K562 (cell line): ENCODE measurements at regions not wholly inside any gene's neighbourhood (a gene's known extent, or its start where the extent isn't known, plus 50 kb on each side); places are given as distances from the start of the nearest gene placed in this dataset.
"Not testable (repeated sequence)": the region's sequence is repeated elsewhere in the genome, so short reads cannot be mapped to it uniquely, and the experiment has no call there.

Experiments used
- ATAC-seq: fragments of 200-7000 bp; cut with Tn5 transposase; 3 replicates; pipeline ENCODE4 v1.9.1; 2020; ENCODE audit warnings: moderate library complexity
- BruUV-seq: library from RNA; stranded (reverse); fragments of 400-500 nt; replicated peaks from 2 replicates; lab custom pipeline; 2021; lab: Mats Ljungman, UMichigan
- CTCF ChIA-PET: fragments of 300-600 bp; formaldehyde crosslinking; extraction: SDS; loops from one replicate; lab custom pipeline; 2021; ENCODE audit warnings: low intra/inter-chr PET ratio; lab: Yijun Ruan, JAX
- POLR2A ChIA-PET: fragments of 300-600, 350-650 bp; sonication (Branson Sonifier 250); formaldehyde crosslinking; extraction: SDS; loops from one replicate; lab custom pipeline; 2021; ENCODE audit warnings: antibody characterized with exemption, inconsistent platforms; lab: Yijun Ruan, JAX
- DNase-seq, 4 experiments: peaks; one replicate each; pipeline versions ENCODE4 v3.0.0 to v3.0.0-alpha.2; 2011 to 2018; ENCODE audit warnings: low spot score in 3 of 4, mixed read lengths in 3 of 4; ENCODE audit errors: extremely low read depth in 1 of 4
- FAIRE-seq: peaks from 2 replicates; lab custom pipeline; 2011; peaks lifted over from hg19 to GRCh38; lab: Jason Lieb, UNC
- H2AFZ ChIP-seq: 2 replicates; pipeline ENCODE4 v1.6.0; 2011; ENCODE audit warnings: low read depth, low read length, control low read depth, inconsistent platforms
- H3K27ac ChIP-seq: fragments of 200-600 bp; 3 replicates; pipeline ENCODE4 v1.8.0; 2011; ENCODE audit warnings: low read depth, mild to moderate bottlenecking, control low read depth, inconsistent platforms, low read length, moderate library complexity, mixed read lengths; ENCODE audit errors: extremely low read depth
- H3K27me3 ChIP-seq, 2 experiments: fragments of 300-600 bp in 1 of 2; 2 replicates in 1 of 2; 3 replicates in 1 of 2; pipeline versions ENCODE4 v1.6.0 to v1.8.0; 2011; ENCODE audit warnings: inconsistent platforms in 2 of 2, low read length in 2 of 2, mild to moderate bottlenecking in 1 of 2, mixed read lengths in 1 of 2, moderate library complexity in 1 of 2; ENCODE audit not compliant: control insufficient read depth in 2 of 2, insufficient read depth in 2 of 2
- H3K36me3 ChIP-seq: fragments of 300-600 bp; 3 replicates; pipeline ENCODE4 v1.8.0; 2011; ENCODE audit warnings: mild to moderate bottlenecking, low read length, inconsistent platforms; ENCODE audit not compliant: control insufficient read depth, insufficient read depth
- H3K4me1 ChIP-seq, 2 experiments: fragments of 200-600 bp in 1 of 2; replicated peaks in 1 of 2; 2 replicates in 1 of 2; 3 replicates in 1 of 2; pipeline versions ENCODE4 v1.5.1 to v1.8.0; 2011; ENCODE audit warnings: inconsistent platforms in 2 of 2, low read length in 2 of 2, mild to moderate bottlenecking in 1 of 2, mixed read lengths in 1 of 2, moderate library complexity in 1 of 2; ENCODE audit not compliant: control insufficient read depth in 2 of 2, insufficient read depth in 2 of 2
- H3K4me2 ChIP-seq: 2 replicates; pipeline ENCODE4 v1.6.1; 2011; ENCODE audit warnings: low read length, control low read depth, inconsistent platforms, mixed read lengths; ENCODE audit not compliant: insufficient read depth
- H3K4me3 ChIP-seq: fragments of 200-600 bp; sonication (generic), shearing (Covaris generic); 2 replicates; pipeline ENCODE4 v1.5.1; 2016; ENCODE audit warnings: control low read depth, inconsistent platforms
- H3K79me2 ChIP-seq: fragments of 200-600 bp; 3 replicates; pipeline ENCODE4 v1.8.0; 2011; ENCODE audit warnings: low read length, inconsistent platforms; ENCODE audit not compliant: control insufficient read depth, insufficient read depth
- H3K9ac ChIP-seq, 2 experiments: 2 replicates each; pipeline versions ENCODE4 v1.6.0 to v1.6.1; 2011; ENCODE audit warnings: low read depth in 2 of 2, low read length in 2 of 2, control low read depth in 1 of 2, inconsistent platforms in 1 of 2, mild to moderate bottlenecking in 1 of 2, mixed read lengths in 1 of 2; ENCODE audit not compliant: insufficient read depth in 1 of 2
- H3K9me1 ChIP-seq: one replicate; pipeline ENCODE4 v1.6.0; 2011; ENCODE audit warnings: inconsistent platforms, mild to moderate bottlenecking, low read length, moderate library complexity; ENCODE audit not compliant: control insufficient read depth, insufficient read depth
- H3K9me3 ChIP-seq: replicated peaks from 2 replicates; pipeline ENCODE4 v1.5.1; 2011; ENCODE audit warnings: low read depth, low read length, inconsistent platforms; ENCODE audit not compliant: control insufficient read depth, insufficient read depth
- H4K20me1 ChIP-seq: replicated peaks from 2 replicates; pipeline ENCODE4 v1.6.1; 2011; ENCODE audit warnings: low read length, inconsistent platforms, mixed read lengths; ENCODE audit not compliant: control insufficient read depth, insufficient read depth
- CEBPB ChIP-seq: fragments of 450-650 bp; IDR thresholded peaks from 2 replicates; pipeline ENCODE4 v1.6.1; 2016; ENCODE audit warnings: missing genetic modification characterization, missing compliant biosample characterization
- HOXB6 ChIP-seq: fragments of 250-450 bp; sonication (Bioruptor Pico); IDR thresholded peaks from 2 replicates; pipeline ENCODE4 v1.5.1; 2022; ENCODE audit warnings: mild to moderate bottlenecking, borderline replicate concordance
- LCOR ChIP-seq: sonication (generic); formaldehyde crosslinking; IDR thresholded peaks from 2 replicates; pipeline ENCODE4 v1.8.0; 2022; ENCODE audit warnings: mild to moderate bottlenecking, missing genetic modification reagents
- NFIX ChIP-seq: fragments of 250-450 bp; sonication (Bioruptor Pico); IDR thresholded peaks from 2 replicates; pipeline ENCODE4 v1.4.0; 2020; ENCODE audit warnings: low read depth, mild to moderate bottlenecking, moderate library complexity
- RFX1 ChIP-seq: fragments of 450-650 bp; IDR thresholded peaks from 2 replicates; pipeline ENCODE4 v1.6.1; 2016; ENCODE audit warnings: mild to moderate bottlenecking, moderate library complexity
- SLC30A9 ChIP-seq: fragments of 250-450 bp; sonication (Bioruptor Pico); IDR thresholded peaks from 2 replicates; pipeline ENCODE4 v1.8.0; 2022; ENCODE audit warnings: mild to moderate bottlenecking, moderate library complexity
- SRSF3 ChIP-seq: fragments of 200-400 bp; formaldehyde crosslinking; IDR thresholded peaks from 2 replicates; pipeline ENCODE4 v1.6.1; 2016; ENCODE audit warnings: mild to moderate bottlenecking, low read length, moderate library complexity; ENCODE audit not compliant: insufficient read depth
- ZNF140 ChIP-seq: fragments of 250-450 bp; sonication (Bioruptor Pico); IDR thresholded peaks from 2 replicates; pipeline ENCODE4 v1.8.0; 2021; ENCODE audit warnings: moderate library complexity, mild to moderate bottlenecking, inconsistent platforms
- ZNF408 ChIP-seq: fragments of 250-450 bp; sonication (Bioruptor Pico); IDR thresholded peaks from 2 replicates; pipeline ENCODE4 v1.4.0; 2020; ENCODE audit warnings: low read depth, mild to moderate bottlenecking, moderate library complexity
- ZNF57 ChIP-seq: fragments of 450-650 bp; formaldehyde crosslinking; IDR thresholded peaks from 2 replicates; pipeline ENCODE4 v1.4.0; 2020; ENCODE audit warnings: mild to moderate bottlenecking, moderate library complexity
- ZNF707 ChIP-seq: fragments of 250-450 bp; sonication (Bioruptor Pico); conservative IDR thresholded peaks from 2 replicates; pipeline ENCODE4 v1.8.0; 2022; ENCODE audit warnings: inconsistent platforms, mild to moderate bottlenecking, moderate library complexity
- WGBS: fragments of 100-300 bp; shearing (Covaris generic); methylation state at CpG from one replicate; pipeline ENCODE4 v1.1.6; 2016; ENCODE audit warnings: low coverage, mixed read lengths; ENCODE audit not compliant: insufficient coverage; ENCODE audit errors: missing lambda C conversion rate; 5-methylcytosine and 5-hydroxymethylcytosine counted together
- in situ Hi-C: fragments of 300-500 bp; cut with MboI; formaldehyde crosslinking; loops from 4 replicates; pipeline ENCODE4 v1.15.0; 2018; ENCODE audit warnings: inconsistent platforms, mixed read lengths
- intact Hi-C: fragments of 100-400 bp; cut with micrococcal nuclease; formaldehyde crosslinking; loops from 2 replicates; pipeline ENCODE4 v1.14.2; 2022
- TF ChIP-seq, protein P1 (sequence below), 3 experiments: fragments of 200-800 bp in 1 of 3; fragments of 250-450 bp in 1 of 3; fragments of 450-650 bp in 1 of 3; sonication (Bioruptor Pico) in 1 of 3; sonication (Bioruptor generic) in 1 of 3; formaldehyde crosslinking in 1 of 3; IDR thresholded peaks; 2 replicates each; pipeline versions ENCODE4 v1.6.1 to v1.8.0; 2016 to 2022; ENCODE audit warnings: mild to moderate bottlenecking in 2 of 3, missing genetic modification characterization in 2 of 3, missing compliant biosample characterization in 1 of 3, moderate library complexity in 1 of 3

- no TSS peak for BruUV-seq
- WGBS, result 87% methylated on average over 3 of the region's 8 CpGs
- ATAC-seq, result no peak
- Histone ChIP-seq H4K20me1 (no peaks in the 10 kb centered on the region), H3K36me3 (peaks cover 6% of the 10 kb centered on the region; the same call in 1 of the 3 replicates), H3K9ac (no peak overlapping the region), H3K9me1 (no peaks in the 10 kb centered on the region), H3K9me3 (no peaks in the 10 kb centered on the region), H3K4me3 (no peak overlapping the region), H2AFZ (no peak overlapping the region), H3K27ac (no peak overlapping the region), H3K4me1 (no peaks in the 10 kb centered on the region), H3K79me2 (peaks cover 66% of the 10 kb centered on the region), H3K27me3 (no peaks in the 10 kb centered on the region), H3K4me2 (no peak overlapping the region)
- in situ Hi-C loops, result no loop called here
- no peak for DNase-seq
- ChIA-PET POLR2A (no interaction called here), CTCF (no interaction called here)
- no peak for TF ChIP-seq CEBPB (tag)
- no peak for TF ChIP-seq LCOR (CRISPR knock-in tag)
- TF ChIP-seq SRSF3, result no peak
- TF ChIP-seq ZNF57 (CRISPR knock-in tag), result no peak
- peak; percentile 83 for TF ChIP-seq RFX1
- FAIRE-seq, result no peak
- intact Hi-C loops, result no loop called here
Measured at GRCh38 chrX:73977542-73978169, 125.1 kb upstream of the XIST start.

DNA sequence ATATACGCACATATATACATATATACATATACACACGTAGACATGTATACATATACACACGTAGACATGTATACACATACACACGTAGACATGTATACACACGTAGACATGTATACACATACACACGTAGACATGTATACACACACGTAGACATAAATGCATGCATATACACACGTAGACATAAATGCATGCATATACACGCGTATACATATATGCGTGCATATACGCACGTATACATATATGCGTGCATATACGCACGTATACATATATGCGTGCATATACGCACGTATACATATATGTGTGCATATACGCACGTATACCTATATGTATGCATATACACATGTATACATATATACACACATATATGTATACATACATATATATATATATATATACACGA, 114.9 kb upstream of the XIST start:
- H3K9me1 ChIP-seq, BruUV-seq, DNase-seq, H4K20me1 ChIP-seq, H3K9me3 ChIP-seq, H2AFZ ChIP-seq, in situ Hi-C loops, H3K4me2 ChIP-seq, FAIRE-seq, H3K27me3 ChIP-seq, H3K4me1 ChIP-seq, H3K4me3 ChIP-seq, H3K27ac ChIP-seq, ATAC-seq, H3K9ac ChIP-seq, CTCF ChIA-PET, POLR2A ChIA-PET, intact Hi-C loops: not testable (repeated sequence)
- 96% methylated on average over 22 of the region's 22 CpGs for WGBS
- H3K36me3 ChIP-seq, result peaks cover 41% of the 10 kb centered on the region; the same call in 2 of the 3 replicates
- peaks cover 57% of the 10 kb centered on the region for H3K79me2 ChIP-seq
- TF ChIP-seq ZNF408 (peak; percentile 79; the same call in 1 of the 2 replicates), HOXB6 (CRISPR knock-in tag) (0 out of 2 replicates have a peak, but pooled peaks have one; percentile 53), ZNF140 (peak; percentile 62; the same call in 1 of the 2 replicates), NFIX (peak; percentile 54; the same call in 1 of the 2 replicates), ZNF707 (0 out of 2 replicates have a peak, but pooled peaks have one; percentile 51), SLC30A9 (CRISPR knock-in tag) (peak; percentile 55; the same call in 1 of the 2 replicates)
- TF ChIP-seq, protein P1, sequence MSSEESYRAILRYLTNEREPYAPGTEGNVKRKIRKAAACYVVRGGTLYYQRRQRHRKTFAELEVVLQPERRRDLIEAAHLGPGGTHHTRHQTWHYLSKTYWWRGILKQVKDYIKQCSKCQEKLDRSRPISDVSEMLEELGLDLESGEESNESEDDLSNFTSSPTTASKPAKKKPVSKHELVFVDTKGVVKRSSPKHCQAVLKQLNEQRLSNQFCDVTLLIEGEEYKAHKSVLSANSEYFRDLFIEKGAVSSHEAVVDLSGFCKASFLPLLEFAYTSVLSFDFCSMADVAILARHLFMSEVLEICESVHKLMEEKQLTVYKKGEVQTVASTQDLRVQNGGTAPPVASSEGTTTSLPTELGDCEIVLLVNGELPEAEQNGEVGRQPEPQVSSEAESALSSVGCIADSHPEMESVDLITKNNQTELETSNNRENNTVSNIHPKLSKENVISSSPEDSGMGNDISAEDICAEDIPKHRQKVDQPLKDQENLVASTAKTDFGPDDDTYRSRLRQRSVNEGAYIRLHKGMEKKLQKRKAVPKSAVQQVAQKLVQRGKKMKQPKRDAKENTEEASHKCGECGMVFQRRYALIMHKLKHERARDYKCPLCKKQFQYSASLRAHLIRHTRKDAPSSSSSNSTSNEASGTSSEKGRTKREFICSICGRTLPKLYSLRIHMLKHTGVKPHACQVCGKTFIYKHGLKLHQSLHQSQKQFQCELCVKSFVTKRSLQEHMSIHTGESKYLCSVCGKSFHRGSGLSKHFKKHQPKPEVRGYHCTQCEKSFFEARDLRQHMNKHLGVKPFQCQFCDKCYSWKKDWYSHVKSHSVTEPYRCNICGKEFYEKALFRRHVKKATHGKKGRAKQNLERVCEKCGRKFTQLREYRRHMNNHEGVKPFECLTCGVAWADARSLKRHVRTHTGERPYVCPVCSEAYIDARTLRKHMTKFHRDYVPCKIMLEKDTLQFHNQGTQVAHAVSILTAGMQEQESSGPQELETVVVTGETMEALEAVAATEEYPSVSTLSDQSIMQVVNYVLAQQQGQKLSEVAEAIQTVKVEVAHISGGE (CRISPR knock-in tag; IDR thresholded peaks at IDR 0.05), result peak in 1 of 3 experiments; percentile 58; a peak in 2 of 6 replicates
